Heart left ventricle (tissue), 16 donors: ENCODE measurements at regions not wholly inside any gene's neighbourhood (a gene's known extent, or its start where the extent isn't known, plus 50 kb on each side); places are given as distances from the start of the nearest gene placed in this dataset.

ENCODE experiments used
- ATAC-seq, 4 donors: fragments of 200-7000 bp; cut with Tn5 transposase; one replicate each; pipeline ENCODE4 v1.9.1; 2020 to 2022; ENCODE audit warnings: moderate library complexity in 4 of 4, mild to moderate bottlenecking in 3 of 4, moderate number of reproducible peaks in 1 of 4
- DNase-seq, 5 donors: peaks; one replicate each; pipeline ENCODE4 v3.0.0-alpha.2; 2020
- H3K27ac ChIP-seq, 12 donors: fragments of 200-600 bp; sonication (generic) in 4 of 12; one replicate each; pipeline versions ENCODE4 v1.5.0 to v1.8.0; 2016 to 2022; ENCODE audit warnings: mild to moderate bottlenecking in 2 of 12
- H3K27me3 ChIP-seq, 9 donors: fragments of 200-600 bp; sonication (generic) in 2 of 9; one replicate each; pipeline versions ENCODE4 v1.5.1 to v1.8.0; 2016 to 2022; ENCODE audit warnings: mild to moderate bottlenecking in 3 of 9
- H3K36me3 ChIP-seq, 9 donors: fragments of 200-600 bp; sonication (generic) in 2 of 9; one replicate each; pipeline versions ENCODE4 v1.5.0 to v1.8.0; 2018 to 2022; ENCODE audit warnings: mild to moderate bottlenecking in 2 of 9
- H3K4me1 ChIP-seq, 12 donors: fragments of 200-600 bp; sonication (generic) in 4 of 12; one replicate each; pipeline versions ENCODE4 v1.5.0 to v1.8.0; 2016 to 2022; ENCODE audit warnings: mild to moderate bottlenecking in 3 of 12
- H3K4me3 ChIP-seq, 12 donors: fragments of 200-600 bp; sonication (generic) in 4 of 12; one replicate each; pipeline versions ENCODE4 v1.5.0 to v1.8.0; 2017 to 2022; ENCODE audit warnings: mild to moderate bottlenecking in 9 of 12, moderate library complexity in 4 of 12
- H3K9me3 ChIP-seq, 12 donors: fragments of 200-600 bp; sonication (generic) in 4 of 12; one replicate each; pipeline versions ENCODE4 v1.5.0 to v1.8.0; 2016 to 2022; ENCODE audit warnings: mild to moderate bottlenecking in 1 of 12
- CTCF ChIP-seq, 12 donors: fragments of 200-600 bp; sonication (generic) in 4 of 12; IDR thresholded peaks; one replicate each; pipeline versions ENCODE4 v1.5.0 to v1.8.0; 2018 to 2022; ENCODE audit warnings: antibody characterized with exemption in 12 of 12, mild to moderate bottlenecking in 5 of 12
- POLR2A ChIP-seq, 2 donors: fragments of 450-650 bp; IDR thresholded peaks; one replicate each; pipeline ENCODE4 v1.6.1; 2017; ENCODE audit warnings: antibody characterized with exemption in 2 of 2, mild to moderate bottlenecking in 2 of 2, moderate library complexity in 2 of 2
- WGBS, 4 donors: extraction: QIAGEN DNeasy Blood & Tissue Kit in 2 of 4; methylation state at CpG; one replicate each; pipeline versions ENCODE4 v1.1.5 to v1.1.7; 2013 to 2018; 5-methylcytosine and 5-hydroxymethylcytosine counted together
- intact Hi-C, 10 donors: fragments of 100-400 bp; cut with DNase I; formaldehyde crosslinking; loops; one replicate each; pipeline versions ENCODE4 v1.11.1 to v1.14.2; 2022
- donor health status: ischemic (EF 13 %, LVEDD 7.1; RV severe dilation, severe dysfunction).
- donor health status: healthy with polysubstance abuse.
- donor health status: DM: no; HTN: yes; CAD: no.
- donor health status: DM: no; HTN: no; CAD: no.
- donor health status: ischemic (EF 25% LVEDD 6.9; RV normal size, moderate dysfunction).
- donor health status: ischemic (EF 25% LVEDD 5.7; RV mildly dilated, moderate dysfunction).
- donor health status: healthy.
- donor health status: DM: yes; HTN: yes; CAD: no.
- donor health status: ischemic (EF 35%, LVEDD 5.7; RV mildly dilated, moderate dysfunction).
- donor health status: nonischemic (EF 11% LVEDD 7.7; RV severe dilation, severe dysfunction).
- donor health status: DM: yes; HTN: yes; CAD: no.
- donor health status: PGD.
- donor health status: ischemic (EF 29% LVEDD 5.4; RV normal size, mild dysfunction).
- donor health status: nonischemic (EF 23%, LVEDD 6.1; RV moderate dilation, normal function).

- Histone ChIP-seq H3K9me3 (no peaks in the 10 kb centered on the region), H3K27me3 (no peaks in the 10 kb centered on the region), H3K4me3 (no peak overlapping the region), H3K36me3 (no peaks in the 10 kb centered on the region), H3K27ac (peak overlapping the region in 7 of 12 donors; percentile 3 to 62 (median 37)), H3K4me1 (peaks cover 3 to 51% (median 22%) of the 10 kb centered on the region in 12 donors)
- DNase-seq (no peak), ATAC-seq (peak in 1 of 4 donors; percentile 15)
- no peak for TF ChIP-seq POLR2A (IDR thresholded peaks at IDR 0.05)
- no peak for TF ChIP-seq CTCF (IDR thresholded peaks at IDR 0.05)
- intact Hi-C loops = loop anchor here in 7 of 10 donors (5.0 to 10.0 kb wide), 5 partner anchors 53 to 170 kb away; partner anchors contain the start of gene PELI1 (in 3 of the 7)
- 69 to 86% (median 79%) methylated on average over 2 of the region's 2 CpGs for WGBS, 4 donors
Measured at GRCh38 chr2:64221935-64222334, 77.7 kb upstream of the PELI1 start.

GRCh38 chr2:64222351-64222750 is 78.1 kb upstream of the PELI1 start:
- no peak overlapping the region for H3K4me3 ChIP-seq
- H3K27ac ChIP-seq = peak overlapping the region in 9 of 12 donors; percentile 10 to 65 (median 37)
- no peaks in the 10 kb centered on the region for H3K27me3 ChIP-seq
- 10 to 26% (median 17%) methylated on average over 2 of the region's 2 CpGs for WGBS, 4 donors
- H3K4me1 ChIP-seq = peaks cover 3 to 53% (median 22%) of the 10 kb centered on the region in 12 donors
- no peaks in the 10 kb centered on the region for H3K9me3 ChIP-seq
- DNase-seq (peak in 1 of 5 donors; percentile 50), ATAC-seq (peak; percentile 68 to 83 (median 76))
- H3K36me3 ChIP-seq = no peaks in the 10 kb centered on the region
- TF ChIP-seq POLR2A (IDR thresholded peaks at IDR 0.05) = no peak
- no peak for TF ChIP-seq CTCF (IDR thresholded peaks at IDR 0.05)
- intact Hi-C loops = loop anchor here in 7 of 10 donors (5.0 to 10.0 kb wide), 5 partner anchors 52 to 170 kb away; partner anchors contain the start of gene PELI1 (in 3 of the 7)

GRCh38 chr2:64223055-64223454 is 78.8 kb upstream of the PELI1 start:
- 63 to 70% (median 69%) methylated on average over 3 of the region's 3 CpGs for WGBS, 4 donors
- DNase-seq = no peak
- Histone ChIP-seq H3K27me3 (no peaks in the 10 kb centered on the region), H3K4me3 (no peak overlapping the region), H3K36me3 (no peaks in the 10 kb centered on the region), H3K4me1 (peaks cover 3 to 59% (median 28%) of the 10 kb centered on the region in 12 donors), H3K9me3 (no peaks in the 10 kb centered on the region), H3K27ac (peak overlapping the region in 5 of 12 donors; percentile 10 to 65 (median 47))
- intact Hi-C loops = loop anchor here in 7 of 10 donors (5.0 to 10.0 kb wide), 5 partner anchors 52 to 171 kb away; partner anchors contain the start of gene PELI1 (in 3 of the 7)
- no peak for ATAC-seq
- TF ChIP-seq POLR2A (IDR thresholded peaks at IDR 0.05) = no peak
- no peak for TF ChIP-seq CTCF (IDR thresholded peaks at IDR 0.05)

- no peak for TF ChIP-seq CTCF (IDR thresholded peaks at IDR 0.05)
- no peak for TF ChIP-seq POLR2A (IDR thresholded peaks at IDR 0.05)
- peaks cover 3 to 54% (median 37%) of the 10 kb centered on the region in 12 donors for H3K4me1 ChIP-seq
- intact Hi-C loops = loop anchor here in 7 of 10 donors (5.0 to 10.0 kb wide), 6 partner anchors 37 to 171 kb away; partner anchors contain the start of gene PELI1 (in 5 of the 7)
- no peak overlapping the region for H3K4me3 ChIP-seq
- no peak overlapping the region for H3K27ac ChIP-seq
- ATAC-seq (no peak), DNase-seq (no peak)
- H3K36me3 ChIP-seq = no peaks in the 10 kb centered on the region
- no peaks in the 10 kb centered on the region for H3K9me3 ChIP-seq
- 100% methylated on average over 1 of the region's 1 CpG for WGBS, 4 donors
- H3K27me3 ChIP-seq = no peaks in the 10 kb centered on the region
Measured at GRCh38 chr2:64225491-64225890, 81.3 kb upstream of the PELI1 start.
